GM23338 (cell line): ENCODE measurements at regions not wholly inside any gene's neighbourhood (a gene's known extent, or its start where the extent isn't known, plus 50 kb on each side); places are given as distances from the start of the nearest gene placed in this dataset.

Source experiments
- ATAC-seq: fragments of 200-7000 bp; cut with Tn5 transposase; 3 replicates; pipeline ENCODE4 v1.9.1; 2020
- DNase-seq: peaks from one replicate; pipeline ENCODE4 v3.0.0-alpha.2; 2015; ENCODE audit warnings: low spot score
- H2AFZ ChIP-seq: fragments of 200-600 bp; sonication (generic); 2 replicates; pipeline ENCODE4 v1.8.0; 2016; ENCODE audit warnings: antibody characterized with exemption, mild to moderate bottlenecking, moderate library complexity
- H3F3A ChIP-seq: fragments of 200-600 bp; sonication (generic); replicated peaks from 2 replicates; pipeline ENCODE4 v1.8.0; 2017; ENCODE audit warnings: antibody characterized with exemption, mixed run types, low read depth
- H3K27ac ChIP-seq: fragments of 200-600 bp; sonication (generic); 2 replicates; pipeline ENCODE4 v1.6.1; 2016; ENCODE audit warnings: low read depth
- H3K27me3 ChIP-seq: fragments of 200-600 bp; sonication (generic); 2 replicates; pipeline ENCODE4 v1.8.0; 2016; ENCODE audit warnings: mild to moderate bottlenecking, mixed run types, moderate library complexity; ENCODE audit not compliant: insufficient read depth
- H3K36me3 ChIP-seq: fragments of 200-600 bp; sonication (generic); 2 replicates; pipeline ENCODE4 v1.8.0; 2016; ENCODE audit warnings: mild to moderate bottlenecking; ENCODE audit not compliant: insufficient read depth
- H3K4me1 ChIP-seq: fragments of 200-600 bp; sonication (generic); 2 replicates; pipeline ENCODE4 v1.8.0; 2016; ENCODE audit warnings: mild to moderate bottlenecking, moderate library complexity; ENCODE audit not compliant: insufficient read depth
- H3K4me2 ChIP-seq: fragments of 200-600 bp; sonication (generic); 2 replicates; pipeline ENCODE4 v1.7.1; 2017; ENCODE audit warnings: mixed run types
- H3K4me3 ChIP-seq: fragments of 200-600 bp; sonication (generic); 2 replicates; pipeline ENCODE4 v1.6.1; 2016; ENCODE audit warnings: mixed run types
- H3K79me2 ChIP-seq: fragments of 200-600 bp; sonication (generic); replicated peaks from 2 replicates; pipeline ENCODE4 v1.8.0; 2017; ENCODE audit warnings: mild to moderate bottlenecking; ENCODE audit not compliant: insufficient read depth
- H3K9me2 ChIP-seq: fragments of 200-600 bp; sonication (generic); 2 replicates; pipeline ENCODE4 v1.8.0; 2017; ENCODE audit not compliant: insufficient read depth
- H4K20me1 ChIP-seq: fragments of 200-600 bp; sonication (generic); replicated peaks from 2 replicates; pipeline ENCODE4 v1.8.0; 2017; ENCODE audit warnings: mild to moderate bottlenecking; ENCODE audit not compliant: insufficient read depth
- H3K27ac Mint-ChIP-seq: 2 replicates; pipeline ENCODE4 v1.8.0; 2020; ENCODE audit warnings: inconsistent platforms, mild to moderate bottlenecking, moderate library complexity, mixed read lengths
- H3K27me3 Mint-ChIP-seq: 3 replicates; pipeline ENCODE4 v1.8.0; 2022; ENCODE audit warnings: low read depth, mild to moderate bottlenecking, moderate library complexity, mixed read lengths, inconsistent platforms; ENCODE audit not compliant: insufficient read depth, poor library complexity
- H3K36me3 Mint-ChIP-seq: 3 replicates; pipeline ENCODE4 v1.8.0; 2021; ENCODE audit warnings: low read depth, mild to moderate bottlenecking, inconsistent platforms, moderate library complexity, mixed read lengths
- H3K4me1 Mint-ChIP-seq: 3 replicates; pipeline ENCODE4 v1.8.0; 2020; ENCODE audit warnings: mild to moderate bottlenecking, inconsistent platforms, mixed read lengths
- H3K4me3 Mint-ChIP-seq: 3 replicates; pipeline ENCODE4 v1.8.0; 2021; ENCODE audit warnings: moderate library complexity, mild to moderate bottlenecking, inconsistent platforms, mixed read lengths
- H3K9me3 Mint-ChIP-seq: 3 replicates; pipeline ENCODE4 v1.8.0; 2020; ENCODE audit warnings: moderate library complexity, mild to moderate bottlenecking, inconsistent platforms, mixed read lengths
- EZH2 ChIP-seq: fragments of 200-600 bp; sonication (generic); IDR thresholded peaks from one replicate; pipeline ENCODE4 v1.8.0; 2017; ENCODE audit warnings: antibody characterized with exemption, mild to moderate bottlenecking, low read depth; ENCODE audit not compliant: unreplicated experiment
- EZH2phosphoT487 ChIP-seq: fragments of 200-600 bp; sonication (generic); IDR thresholded peaks from one replicate; pipeline ENCODE4 v1.8.1; 2018; ENCODE audit warnings: antibody characterized with exemption; ENCODE audit not compliant: unreplicated experiment
- POLR2AphosphoS5 ChIP-seq: IDR thresholded peaks from 2 replicates; pipeline ENCODE4 v1.6.1; 2016; ENCODE audit warnings: antibody characterized with exemption, low read depth
- STAT1 ChIP-seq: IDR thresholded peaks from one replicate; pipeline ENCODE4 v1.6.1; 2016; ENCODE audit warnings: antibody characterized with exemption; ENCODE audit not compliant: unreplicated experiment
- TF ChIP-seq, protein P1 (sequence below): fragments of 250-450 bp; sonication (Bioruptor Pico); IDR thresholded peaks from 2 replicates; pipeline ENCODE4 v1.5.0; 2020; ENCODE audit warnings: mild to moderate bottlenecking, moderate library complexity
- TF ChIP-seq, protein P2 (sequence below), 2 experiments: fragments of 200-600 bp in 1 of 2; sonication (generic) in 1 of 2; conservative IDR thresholded peaks; 2 replicates each; pipeline versions ENCODE4 v1.5.1 to v1.6.1; 2016 to 2017; ENCODE audit warnings: antibody characterized with exemption in 2 of 2, low read depth in 2 of 2, mild to moderate bottlenecking in 2 of 2, moderate library complexity in 1 of 2

DNA sequence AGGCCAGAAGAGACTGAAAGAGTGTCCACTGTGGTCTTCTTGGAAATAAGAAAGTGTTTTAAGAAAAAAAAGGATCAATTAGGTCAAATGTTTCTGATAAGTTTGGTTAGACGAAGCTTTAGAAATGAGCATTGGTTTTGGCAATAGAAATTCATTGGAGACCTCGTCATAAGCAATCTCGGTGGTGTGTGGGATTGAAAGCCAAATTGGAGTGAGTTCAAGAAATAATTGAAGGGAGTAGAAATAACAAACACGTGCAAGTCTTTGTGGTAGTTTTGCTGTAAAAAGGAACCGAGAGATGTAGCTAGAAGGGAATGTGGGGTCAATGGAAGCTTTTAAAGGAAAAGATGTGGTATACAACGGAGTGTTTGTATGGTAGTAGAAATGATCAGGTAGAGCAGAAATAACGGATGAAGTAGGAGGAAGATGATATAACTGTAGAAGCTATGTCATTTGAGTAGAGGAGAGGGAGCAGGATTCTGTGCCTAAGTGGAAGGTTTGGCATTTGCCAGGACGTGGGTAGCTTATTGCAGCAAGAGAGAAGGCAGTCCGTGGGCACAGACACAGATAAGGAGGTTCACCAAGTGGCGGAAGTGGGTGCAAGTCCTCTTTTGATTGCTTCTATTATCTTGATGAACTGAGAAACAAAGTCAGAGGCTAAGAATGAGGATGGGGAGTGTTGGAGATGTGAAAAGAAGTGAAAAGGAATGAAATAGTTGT is 146.2 kb downstream of the DACT1 start:
- no peak for DNase-seq
- Histone ChIP-seq H3K27me3 (no peaks in the 10 kb centered on the region), H2AFZ (no peak overlapping the region), H3K79me2 (no peaks in the 10 kb centered on the region), H3K4me3 (no peak overlapping the region), H3K4me2 (no peak overlapping the region), H4K20me1 (no peaks in the 10 kb centered on the region; the same call in 1 of the 2 replicates), H3K27ac (no peak overlapping the region), H3K4me1 (peaks cover 11% of the 10 kb centered on the region), H3K36me3 (no peaks in the 10 kb centered on the region), H3K9me2 (peaks cover 4% of the 10 kb centered on the region; the same call in 1 of the 2 replicates), H3F3A (no peaks in the 10 kb centered on the region)
- no peak for ATAC-seq
- no peaks in the 10 kb centered on the region for H3K27me3 Mint-ChIP-seq
- peaks cover 9% of the 10 kb centered on the region for H3K4me1 Mint-ChIP-seq
- TF ChIP-seq STAT1 = no peak
- TF ChIP-seq EZH2phosphoT487 = no peak
- no peak for TF ChIP-seq EZH2
- TF ChIP-seq, protein P1, sequence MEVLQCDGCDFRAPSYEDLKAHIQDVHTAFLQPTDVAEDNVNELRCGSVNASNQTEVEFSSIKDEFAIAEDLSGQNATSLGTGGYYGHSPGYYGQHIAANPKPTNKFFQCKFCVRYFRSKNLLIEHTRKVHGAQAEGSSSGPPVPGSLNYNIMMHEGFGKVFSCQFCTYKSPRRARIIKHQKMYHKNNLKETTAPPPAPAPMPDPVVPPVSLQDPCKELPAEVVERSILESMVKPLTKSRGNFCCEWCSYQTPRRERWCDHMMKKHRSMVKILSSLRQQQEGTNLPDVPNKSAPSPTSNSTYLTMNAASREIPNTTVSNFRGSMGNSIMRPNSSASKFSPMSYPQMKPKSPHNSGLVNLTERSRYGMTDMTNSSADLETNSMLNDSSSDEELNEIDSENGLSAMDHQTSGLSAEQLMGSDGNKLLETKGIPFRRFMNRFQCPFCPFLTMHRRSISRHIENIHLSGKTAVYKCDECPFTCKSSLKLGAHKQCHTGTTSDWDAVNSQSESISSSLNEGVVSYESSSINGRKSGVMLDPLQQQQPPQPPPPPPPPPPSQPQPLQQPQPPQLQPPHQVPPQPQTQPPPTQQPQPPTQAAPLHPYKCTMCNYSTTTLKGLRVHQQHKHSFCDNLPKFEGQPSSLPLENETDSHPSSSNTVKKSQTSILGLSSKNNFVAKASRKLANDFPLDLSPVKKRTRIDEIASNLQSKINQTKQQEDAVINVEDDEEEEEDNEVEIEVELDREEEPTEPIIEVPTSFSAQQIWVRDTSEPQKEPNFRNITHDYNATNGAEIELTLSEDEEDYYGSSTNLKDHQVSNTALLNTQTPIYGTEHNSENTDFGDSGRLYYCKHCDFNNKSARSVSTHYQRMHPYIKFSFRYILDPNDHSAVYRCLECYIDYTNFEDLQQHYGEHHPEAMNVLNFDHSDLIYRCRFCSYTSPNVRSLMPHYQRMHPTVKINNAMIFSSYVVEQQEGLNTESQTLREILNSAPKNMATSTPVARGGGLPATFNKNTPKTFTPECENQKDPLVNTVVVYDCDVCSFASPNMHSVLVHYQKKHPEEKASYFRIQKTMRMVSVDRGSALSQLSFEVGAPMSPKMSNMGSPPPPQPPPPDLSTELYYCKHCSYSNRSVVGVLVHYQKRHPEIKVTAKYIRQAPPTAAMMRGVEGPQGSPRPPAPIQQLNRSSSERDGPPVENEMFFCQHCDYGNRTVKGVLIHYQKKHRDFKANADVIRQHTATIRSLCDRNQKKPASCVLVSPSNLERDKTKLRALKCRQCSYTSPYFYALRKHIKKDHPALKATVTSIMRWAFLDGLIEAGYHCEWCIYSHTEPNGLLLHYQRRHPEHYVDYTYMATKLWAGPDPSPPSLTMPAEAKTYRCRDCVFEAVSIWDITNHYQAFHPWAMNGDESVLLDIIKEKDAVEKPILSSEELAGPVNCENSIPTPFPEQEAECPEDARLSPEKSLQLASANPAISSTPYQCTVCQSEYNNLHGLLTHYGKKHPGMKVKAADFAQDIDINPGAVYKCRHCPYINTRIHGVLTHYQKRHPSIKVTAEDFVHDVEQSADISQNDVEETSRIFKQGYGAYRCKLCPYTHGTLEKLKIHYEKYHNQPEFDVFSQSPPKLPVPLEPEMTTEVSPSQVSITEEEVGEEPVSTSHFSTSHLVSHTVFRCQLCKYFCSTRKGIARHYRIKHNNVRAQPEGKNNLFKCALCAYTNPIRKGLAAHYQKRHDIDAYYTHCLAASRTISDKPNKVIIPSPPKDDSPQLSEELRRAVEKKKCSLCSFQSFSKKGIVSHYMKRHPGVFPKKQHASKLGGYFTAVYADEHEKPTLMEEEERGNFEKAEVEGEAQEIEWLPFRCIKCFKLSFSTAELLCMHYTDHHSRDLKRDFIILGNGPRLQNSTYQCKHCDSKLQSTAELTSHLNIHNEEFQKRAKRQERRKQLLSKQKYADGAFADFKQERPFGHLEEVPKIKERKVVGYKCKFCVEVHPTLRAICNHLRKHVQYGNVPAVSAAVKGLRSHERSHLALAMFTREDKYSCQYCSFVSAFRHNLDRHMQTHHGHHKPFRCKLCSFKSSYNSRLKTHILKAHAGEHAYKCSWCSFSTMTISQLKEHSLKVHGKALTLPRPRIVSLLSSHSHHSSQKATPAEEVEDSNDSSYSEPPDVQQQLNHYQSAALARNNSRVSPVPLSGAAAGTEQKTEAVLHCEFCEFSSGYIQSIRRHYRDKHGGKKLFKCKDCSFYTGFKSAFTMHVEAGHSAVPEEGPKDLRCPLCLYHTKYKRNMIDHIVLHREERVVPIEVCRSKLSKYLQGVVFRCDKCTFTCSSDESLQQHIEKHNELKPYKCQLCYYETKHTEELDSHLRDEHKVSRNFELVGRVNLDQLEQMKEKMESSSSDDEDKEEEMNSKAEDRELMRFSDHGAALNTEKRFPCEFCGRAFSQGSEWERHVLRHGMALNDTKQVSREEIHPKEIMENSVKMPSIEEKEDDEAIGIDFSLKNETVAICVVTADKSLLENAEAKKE (CRISPR knock-in tag) = no peak
- TF ChIP-seq, protein P2, sequence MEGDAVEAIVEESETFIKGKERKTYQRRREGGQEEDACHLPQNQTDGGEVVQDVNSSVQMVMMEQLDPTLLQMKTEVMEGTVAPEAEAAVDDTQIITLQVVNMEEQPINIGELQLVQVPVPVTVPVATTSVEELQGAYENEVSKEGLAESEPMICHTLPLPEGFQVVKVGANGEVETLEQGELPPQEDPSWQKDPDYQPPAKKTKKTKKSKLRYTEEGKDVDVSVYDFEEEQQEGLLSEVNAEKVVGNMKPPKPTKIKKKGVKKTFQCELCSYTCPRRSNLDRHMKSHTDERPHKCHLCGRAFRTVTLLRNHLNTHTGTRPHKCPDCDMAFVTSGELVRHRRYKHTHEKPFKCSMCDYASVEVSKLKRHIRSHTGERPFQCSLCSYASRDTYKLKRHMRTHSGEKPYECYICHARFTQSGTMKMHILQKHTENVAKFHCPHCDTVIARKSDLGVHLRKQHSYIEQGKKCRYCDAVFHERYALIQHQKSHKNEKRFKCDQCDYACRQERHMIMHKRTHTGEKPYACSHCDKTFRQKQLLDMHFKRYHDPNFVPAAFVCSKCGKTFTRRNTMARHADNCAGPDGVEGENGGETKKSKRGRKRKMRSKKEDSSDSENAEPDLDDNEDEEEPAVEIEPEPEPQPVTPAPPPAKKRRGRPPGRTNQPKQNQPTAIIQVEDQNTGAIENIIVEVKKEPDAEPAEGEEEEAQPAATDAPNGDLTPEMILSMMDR (conservative IDR thresholded peaks at IDR 0.05; ENCODE audit: low read depth in 2 of 2) = no peak
- no peak for TF ChIP-seq POLR2AphosphoS5
- no peaks in the 10 kb centered on the region; the same call in 2 of the 3 replicates for H3K36me3 Mint-ChIP-seq
- no peak overlapping the region for H3K4me3 Mint-ChIP-seq
- no peak overlapping the region for H3K27ac Mint-ChIP-seq
- H3K9me3 Mint-ChIP-seq = no peaks in the 10 kb centered on the region; the same call in 2 of the 3 replicates
